Thoracic aorta (tissue), 2 donors: ENCODE measurements at regions not wholly inside any gene's neighbourhood (a gene's known extent, or its start where the extent isn't known, plus 50 kb on each side); places are given as distances from the start of the nearest gene placed in this dataset.

Experiments
- ATAC-seq: fragments of 150-250 bp; one replicate; pipeline ENCODE4 v1.8.0; 2017; ENCODE audit warnings: low read depth; ENCODE audit not compliant: insufficient number of reproducible peaks, low FRiP score
- DNase-seq: peaks from one replicate; pipeline ENCODE4 v3.0.0-alpha.2; 2020; ENCODE audit warnings: low spot score
- H3K27ac ChIP-seq, 2 donors: fragments of 200-600 bp; sonication (generic); 1 replicate in 1 of 2; 2 replicates in 1 of 2; pipeline ENCODE4 v1.5.1; 2016; ENCODE audit warnings: mild to moderate bottlenecking in 2 of 2, moderate library complexity in 2 of 2
- H3K27me3 ChIP-seq: fragments of 200-600 bp; sonication (generic); replicated peaks from 2 replicates; pipeline ENCODE4 v1.6.0; 2016; ENCODE audit warnings: mild to moderate bottlenecking; ENCODE audit not compliant: insufficient read depth
- H3K36me3 ChIP-seq: fragments of 200-600 bp; sonication (generic); one replicate; pipeline ENCODE4 v1.5.1; 2016
- H3K4me1 ChIP-seq, 2 donors: fragments of 200-600 bp; sonication (generic); 1 replicate in 1 of 2; 2 replicates in 1 of 2; pipeline versions ENCODE4 v1.5.1 to v1.6.0; 2016; ENCODE audit warnings: low read depth in 2 of 2, mild to moderate bottlenecking in 1 of 2; ENCODE audit not compliant: control insufficient read depth in 1 of 2
- H3K4me3 ChIP-seq: fragments of 200-600 bp; sonication (generic); 2 replicates; pipeline ENCODE4 v1.5.1; 2016; ENCODE audit warnings: mild to moderate bottlenecking
- H3K9me3 ChIP-seq: fragments of 200-600 bp; sonication (generic); 2 replicates; pipeline ENCODE4 v1.5.1; 2016
- TF ChIP-seq, protein P1 (sequence below): fragments of 200-600 bp; sonication (generic); IDR thresholded peaks from one replicate; pipeline ENCODE4 v1.5.1; 2019; ENCODE audit warnings: antibody characterized with exemption

- Histone ChIP-seq H3K4me1 (peaks cover 0 to 12% of the 10 kb centered on the region in 2 donors), H3K27ac (no peak overlapping the region), H3K9me3 (no peaks in the 10 kb centered on the region), H3K27me3 (no peaks in the 10 kb centered on the region), H3K4me3 (no peak overlapping the region), H3K36me3 (peaks cover 5% of the 10 kb centered on the region)
- TF ChIP-seq, protein P1, sequence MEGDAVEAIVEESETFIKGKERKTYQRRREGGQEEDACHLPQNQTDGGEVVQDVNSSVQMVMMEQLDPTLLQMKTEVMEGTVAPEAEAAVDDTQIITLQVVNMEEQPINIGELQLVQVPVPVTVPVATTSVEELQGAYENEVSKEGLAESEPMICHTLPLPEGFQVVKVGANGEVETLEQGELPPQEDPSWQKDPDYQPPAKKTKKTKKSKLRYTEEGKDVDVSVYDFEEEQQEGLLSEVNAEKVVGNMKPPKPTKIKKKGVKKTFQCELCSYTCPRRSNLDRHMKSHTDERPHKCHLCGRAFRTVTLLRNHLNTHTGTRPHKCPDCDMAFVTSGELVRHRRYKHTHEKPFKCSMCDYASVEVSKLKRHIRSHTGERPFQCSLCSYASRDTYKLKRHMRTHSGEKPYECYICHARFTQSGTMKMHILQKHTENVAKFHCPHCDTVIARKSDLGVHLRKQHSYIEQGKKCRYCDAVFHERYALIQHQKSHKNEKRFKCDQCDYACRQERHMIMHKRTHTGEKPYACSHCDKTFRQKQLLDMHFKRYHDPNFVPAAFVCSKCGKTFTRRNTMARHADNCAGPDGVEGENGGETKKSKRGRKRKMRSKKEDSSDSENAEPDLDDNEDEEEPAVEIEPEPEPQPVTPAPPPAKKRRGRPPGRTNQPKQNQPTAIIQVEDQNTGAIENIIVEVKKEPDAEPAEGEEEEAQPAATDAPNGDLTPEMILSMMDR, result no peak
- DNase-seq (no peak), ATAC-seq (no peak)
Observed at GRCh38 chr2:217645896-217646295, 356.9 kb downstream of the TNS1 start.

DNA sequence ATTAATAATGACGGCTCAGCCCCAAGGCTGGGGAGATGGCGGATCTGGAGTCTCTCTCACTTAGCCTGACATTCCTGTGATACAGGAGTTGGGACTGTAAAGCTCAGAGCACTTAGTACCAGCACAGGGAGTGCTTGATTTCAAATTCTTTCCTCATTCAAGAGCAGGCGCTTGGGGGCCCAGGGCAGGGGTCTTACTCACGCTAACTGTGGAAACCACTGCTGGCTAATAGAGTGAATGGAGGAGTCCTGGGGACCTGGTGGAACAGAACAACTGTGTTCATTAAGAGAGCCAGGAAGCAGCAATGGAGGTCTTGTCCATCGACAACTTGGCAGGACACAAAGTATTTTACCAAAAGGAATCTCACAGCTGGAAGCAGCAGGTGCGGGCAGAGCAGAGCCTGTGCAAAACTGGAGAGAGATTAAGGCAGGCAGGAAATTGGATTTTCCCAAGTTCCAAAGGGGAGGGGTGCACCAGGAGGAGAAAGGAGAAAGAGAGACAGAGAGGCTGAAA, 358.9 kb downstream of the TNS1 start:
- ATAC-seq, result no peak
- Histone ChIP-seq H3K36me3 (peaks cover 5% of the 10 kb centered on the region), H3K27me3 (no peaks in the 10 kb centered on the region), H3K27ac (no peak overlapping the region), H3K4me1 (peaks cover 0 to 6% of the 10 kb centered on the region in 2 donors), H3K4me3 (no peak overlapping the region), H3K9me3 (no peaks in the 10 kb centered on the region)
- DNase-seq, result no peak
- TF ChIP-seq, protein P1, result no peak

- DNase-seq, result no peak
- H3K27ac ChIP-seq, result no peak overlapping the region
- no peak for ATAC-seq
Observed at GRCh38 chr2:217642944-217643343, 359.9 kb downstream of the TNS1 start.

DNA sequence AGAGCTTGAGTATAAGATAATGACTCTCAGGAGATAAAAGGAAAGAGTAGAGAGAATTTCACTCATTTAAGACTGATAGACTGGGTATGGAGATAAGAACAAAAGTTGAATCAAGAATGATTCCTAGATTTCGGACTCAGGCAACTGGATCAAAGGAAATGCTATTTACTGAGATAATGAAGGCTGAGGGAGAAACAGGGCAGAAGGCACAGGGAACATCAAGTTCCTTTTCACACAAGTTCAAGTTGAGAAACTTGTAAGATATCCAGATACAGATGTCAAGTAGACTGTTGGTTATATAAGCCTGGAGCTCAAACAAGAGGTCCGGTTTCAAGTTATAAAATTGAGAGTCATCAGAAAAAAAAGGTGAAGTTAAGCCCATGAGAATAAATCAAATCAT, 360.8 kb downstream of the TNS1 start:
- no peak for ATAC-seq
- TF ChIP-seq, protein P1, result no peak
- H3K27ac ChIP-seq, result no peak overlapping the region

More at GRCh38 chr2:217642944-217643343, 359.9 kb downstream of the TNS1 start:
- no peaks in the 10 kb centered on the region for H3K27me3 ChIP-seq
- TF ChIP-seq, protein P1, result no peak
- H3K4me3 ChIP-seq, result no peak overlapping the region
- H3K4me1 ChIP-seq, result peaks cover 0 to 12% of the 10 kb centered on the region in 2 donors
- peaks cover 5% of the 10 kb centered on the region for H3K36me3 ChIP-seq
- H3K9me3 ChIP-seq, result no peaks in the 10 kb centered on the region

DNA sequence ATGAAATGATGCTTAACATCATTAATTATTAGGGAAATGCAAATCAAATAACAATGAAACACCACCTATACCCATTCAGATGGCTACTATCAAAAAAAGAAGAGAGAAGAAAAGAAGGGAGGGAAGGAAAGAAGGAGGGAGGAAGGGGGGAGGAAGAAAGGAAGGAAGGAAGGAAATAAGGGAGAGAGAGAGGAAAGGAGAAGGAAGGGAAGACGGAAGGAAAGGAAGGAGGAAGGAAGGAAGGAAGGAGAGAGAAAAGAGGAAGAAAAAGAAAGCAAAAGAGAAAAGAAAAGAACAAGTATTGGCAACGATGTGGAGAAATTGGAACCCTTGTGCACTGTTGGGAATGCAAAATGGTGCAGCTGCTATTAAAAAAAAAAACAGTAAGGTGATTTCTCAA, 363.3 kb downstream of the TNS1 start:
- ATAC-seq, result no peak
- DNase-seq, result no peak
- Histone ChIP-seq H3K4me1 (peaks cover 3 to 21% of the 10 kb centered on the region in 2 donors), H3K9me3 (no peaks in the 10 kb centered on the region), H3K27me3 (no peaks in the 10 kb centered on the region), H3K27ac (no peak overlapping the region), H3K4me3 (no peak overlapping the region), H3K36me3 (peaks cover 5% of the 10 kb centered on the region)
- TF ChIP-seq, protein P1, result no peak

More for the DNA sequence above, 360.8 kb downstream of the TNS1 start:
- Histone ChIP-seq H3K36me3 (peaks cover 5% of the 10 kb centered on the region), H3K4me3 (no peak overlapping the region), H3K27me3 (no peaks in the 10 kb centered on the region), H3K9me3 (no peaks in the 10 kb centered on the region), H3K4me1 (peaks cover 3 to 21% of the 10 kb centered on the region in 2 donors)
- no peak for DNase-seq
